Ecto neural progenitor cell (in vitro differentiated cells): ENCODE measurements at regions not wholly inside any gene's neighbourhood (a gene's known extent, or its start where the extent isn't known, plus 50 kb on each side); places are given as distances from the start of the nearest gene placed in this dataset.
"Not testable (repeated sequence)": the region's sequence is repeated elsewhere in the genome, so short reads cannot be mapped to it uniquely, and the experiment has no call there.

ENCODE experiments used
- DNase-seq: peaks from one replicate; pipeline ENCODE4 v3.0.0-alpha.2; 2018; ENCODE audit warnings: low spot score

- no peak for DNase-seq
These were observed 1166.7 kb downstream of the NCAM2 start for GRCh38 chr21:22164912-22165311.

- DNase-seq: no peak
These were observed 1176.5 kb downstream of the NCAM2 start for GRCh38 chr21:22174746-22175145.

- DNase-seq: no peak
These were observed 1191.1 kb downstream of the NCAM2 start for GRCh38 chr21:22189278-22189677.

- DNase-seq: no peak
These were observed 1193.4 kb downstream of the NCAM2 start for GRCh38 chr21:22191581-22191980.

- DNase-seq: no peak
These were observed 1194.6 kb downstream of the NCAM2 start for GRCh38 chr21:22192766-22193165.

- not testable (repeated sequence) for DNase-seq
These were observed 1196.8 kb downstream of the NCAM2 start for GRCh38 chr21:22194986-22195385.

GRCh38 chr21:22200378-22201092, 1202.3 kb downstream of the NCAM2 start:
- no peak for DNase-seq

- no peak for DNase-seq
These were observed 1202.9 kb downstream of the NCAM2 start for GRCh38 chr21:22201126-22201525.

- no peak for DNase-seq
These were observed 1203.5 kb downstream of the NCAM2 start for GRCh38 chr21:22201669-22202068.

GRCh38 chr21:22209304-22209700, 1211.1 kb downstream of the NCAM2 start:
- DNase-seq: no peak

- DNase-seq: no peak
These were observed 1213.7 kb downstream of the NCAM2 start for GRCh38 chr21:22211943-22212342.

- no peak for DNase-seq
These were observed 1225.2 kb downstream of the NCAM2 start for GRCh38 chr21:22223385-22223784.

GRCh38 chr21:22224261-22224660, 1226.1 kb downstream of the NCAM2 start:
- DNase-seq: no peak

- no peak for DNase-seq
These were observed 1227.1 kb downstream of the NCAM2 start for GRCh38 chr21:22225299-22225698.

GRCh38 chr21:22231013-22231412, 1232.8 kb downstream of the NCAM2 start:
- no peak for DNase-seq

- DNase-seq: no peak
These were observed 1237.8 kb downstream of the NCAM2 start for GRCh38 chr21:22235866-22236590.

- no peak for DNase-seq
These were observed 1246.3 kb downstream of the NCAM2 start for GRCh38 chr21:22244516-22244915.

- no peak for DNase-seq
These were observed 1252.1 kb downstream of the NCAM2 start for GRCh38 chr21:22250355-22250754.

- no peak for DNase-seq
These were observed 1255.6 kb downstream of the NCAM2 start for GRCh38 chr21:22253761-22254160.

- no peak for DNase-seq
These were observed 1260.6 kb downstream of the NCAM2 start for GRCh38 chr21:22258821-22259220.

- no peak for DNase-seq
These were observed 1262.1 kb downstream of the NCAM2 start for GRCh38 chr21:22260274-22260673.

- DNase-seq: no peak
These were observed 1265.7 kb downstream of the NCAM2 start for GRCh38 chr21:22263890-22264289.

- DNase-seq: no peak
These were observed 1279.1 kb downstream of the NCAM2 start for GRCh38 chr21:22277341-22277740.

- DNase-seq: no peak
These were observed 1280.2 kb downstream of the NCAM2 start for GRCh38 chr21:22278366-22278765.
